Activated CD4-positive, alpha-beta T cell treated with anti-CD3 and anti-CD28 coated beads, Interleukin-2, Interleukin-6, amounts not matched to agents 100 ng/mL and 50 ng/mL, durations not matched to agents 16 hours and 8 hours (primary cell): ENCODE measurements at regions not wholly inside any gene's neighbourhood (a gene's known extent, or its start where the extent isn't known, plus 50 kb on each side); places are given as distances from the start of the nearest gene placed in this dataset.
"Not testable (repeated sequence)": the region's sequence is repeated elsewhere in the genome, so short reads cannot be mapped to it uniquely, and the experiment has no call there.

Experiments
- DNase-seq: peaks from one replicate; pipeline ENCODE4 v3.0.0-alpha.2; 2020

DNA sequence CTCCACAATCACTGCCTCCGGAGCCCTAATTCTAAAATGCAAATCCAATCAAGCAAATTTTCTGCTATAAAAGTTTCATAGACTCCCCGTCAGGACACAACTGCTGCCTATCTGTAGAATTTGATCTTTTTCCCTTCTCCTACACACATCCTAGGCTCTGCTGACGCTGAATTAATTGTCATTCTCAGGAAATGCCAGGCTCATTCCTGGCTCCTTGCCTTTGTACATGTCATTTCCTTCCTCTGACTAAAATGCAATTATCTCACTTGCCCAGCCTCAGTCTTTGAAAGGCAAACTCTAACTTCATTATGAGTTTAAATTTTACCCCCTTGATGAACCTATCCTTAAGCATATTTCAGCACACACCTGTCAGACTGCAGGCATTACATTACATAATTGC lies 844.9 kb upstream of the CRIM1 start:
- no peak for DNase-seq

DNA sequence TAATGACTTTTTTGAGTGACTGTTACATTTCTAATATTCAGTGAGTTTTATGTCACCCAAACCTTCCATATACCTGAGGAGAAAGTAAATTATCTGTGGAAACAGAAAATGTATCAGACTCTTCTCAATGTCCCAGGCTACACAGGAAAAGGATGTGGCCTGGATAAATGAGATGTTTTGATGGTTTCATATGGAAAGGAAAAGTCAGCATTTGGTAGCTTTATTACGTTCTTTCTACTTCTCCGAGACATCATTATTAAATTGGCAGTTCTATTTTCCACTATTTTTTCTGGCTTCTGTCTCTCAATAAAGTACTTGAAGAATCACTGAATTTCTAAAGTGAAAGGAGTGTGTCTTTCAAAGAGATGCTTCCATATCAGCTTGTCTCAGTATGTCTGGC lies 847.0 kb upstream of the CRIM1 start:
- DNase-seq = no peak

- DNase-seq = no peak
Observed at GRCh38 chr2:35504419-35504818, 851.2 kb upstream of the CRIM1 start.

- no peak for DNase-seq
Observed at GRCh38 chr2:35503738-35504199, 851.8 kb upstream of the CRIM1 start.

DNA sequence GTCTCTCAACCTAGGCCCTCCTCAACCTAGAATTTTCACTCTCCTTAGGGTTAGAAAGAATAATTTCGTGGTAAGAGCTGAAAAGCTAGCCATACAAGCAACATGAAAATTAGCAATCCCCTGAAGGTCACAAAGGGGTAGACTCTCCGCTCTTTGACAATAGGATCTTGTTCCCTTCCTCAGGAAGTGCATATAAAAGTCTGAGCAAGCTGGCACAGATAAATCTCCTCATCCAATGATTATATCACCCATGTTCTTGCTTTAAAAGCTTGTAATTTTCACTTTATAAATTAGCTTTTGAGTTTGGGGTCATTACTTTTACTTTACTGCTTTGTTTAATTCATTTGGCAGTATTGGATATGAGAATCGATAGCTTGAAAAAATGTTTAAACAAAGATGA lies 852.3 kb upstream of the CRIM1 start:
- no peak for DNase-seq

- no peak for DNase-seq
Observed at GRCh38 chr2:35501076-35501475, 854.5 kb upstream of the CRIM1 start.

DNA sequence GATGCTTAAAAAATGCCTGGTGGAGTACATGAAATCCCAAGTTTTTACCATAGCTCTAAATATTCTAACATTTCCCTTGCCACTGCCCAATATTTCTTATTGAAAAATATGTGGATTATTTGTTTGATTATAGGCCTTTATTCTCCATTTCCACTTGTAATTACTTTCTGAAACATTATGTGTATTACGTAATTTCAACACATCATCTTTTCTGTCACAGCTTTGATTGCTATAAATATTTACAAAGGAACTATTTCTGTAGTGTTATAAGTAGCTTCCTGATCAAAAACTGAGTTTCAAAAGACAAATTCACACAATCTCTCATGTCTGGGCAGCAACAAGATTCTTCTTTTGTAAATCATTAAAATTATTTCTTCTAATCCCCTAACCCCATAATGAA lies 859.6 kb upstream of the CRIM1 start:
- no peak for DNase-seq

- no peak for DNase-seq
Observed at GRCh38 chr2:35495182-35495581, 860.4 kb upstream of the CRIM1 start.

DNA sequence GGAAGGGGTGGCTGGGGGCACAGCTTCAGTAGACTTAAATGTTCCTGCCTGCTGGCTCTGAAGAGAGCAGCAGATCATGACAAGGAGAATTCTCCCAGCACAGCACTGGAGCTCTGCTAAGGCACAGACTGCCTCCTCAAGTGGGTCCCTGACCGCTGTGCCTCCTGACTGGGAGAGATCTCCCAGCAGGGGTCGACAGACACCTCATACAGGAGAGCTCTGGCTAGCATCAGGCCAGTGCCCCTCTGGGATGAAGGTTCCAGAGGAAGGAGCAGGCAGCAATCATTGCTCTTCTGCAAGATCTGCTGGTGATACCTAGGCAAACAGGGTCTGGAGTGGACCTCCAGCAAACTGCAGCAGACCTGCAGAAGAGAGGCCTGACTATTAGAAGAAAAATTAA lies 877.5 kb upstream of the CRIM1 start:
- DNase-seq = not testable (repeated sequence)

DNA sequence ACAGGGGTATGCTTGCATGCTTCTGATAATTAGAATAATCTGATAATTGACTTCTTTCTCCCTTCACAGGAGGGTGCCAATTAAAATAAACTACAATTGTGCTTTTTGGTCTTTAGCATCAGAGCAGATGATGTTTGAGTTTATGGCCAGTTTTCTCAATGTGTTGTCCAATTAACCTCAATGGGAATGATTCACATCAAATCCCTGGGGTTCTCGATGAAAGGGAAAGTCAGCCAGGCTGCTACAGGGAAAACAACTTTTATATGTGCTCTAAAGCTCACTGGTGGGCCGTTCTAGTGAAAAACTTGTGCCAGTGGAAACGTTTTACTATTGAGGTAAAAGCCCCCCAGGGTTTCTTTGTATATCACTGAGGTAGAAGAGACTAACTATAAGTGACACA lies 887.3 kb upstream of the CRIM1 start:
- DNase-seq = no peak

DNA sequence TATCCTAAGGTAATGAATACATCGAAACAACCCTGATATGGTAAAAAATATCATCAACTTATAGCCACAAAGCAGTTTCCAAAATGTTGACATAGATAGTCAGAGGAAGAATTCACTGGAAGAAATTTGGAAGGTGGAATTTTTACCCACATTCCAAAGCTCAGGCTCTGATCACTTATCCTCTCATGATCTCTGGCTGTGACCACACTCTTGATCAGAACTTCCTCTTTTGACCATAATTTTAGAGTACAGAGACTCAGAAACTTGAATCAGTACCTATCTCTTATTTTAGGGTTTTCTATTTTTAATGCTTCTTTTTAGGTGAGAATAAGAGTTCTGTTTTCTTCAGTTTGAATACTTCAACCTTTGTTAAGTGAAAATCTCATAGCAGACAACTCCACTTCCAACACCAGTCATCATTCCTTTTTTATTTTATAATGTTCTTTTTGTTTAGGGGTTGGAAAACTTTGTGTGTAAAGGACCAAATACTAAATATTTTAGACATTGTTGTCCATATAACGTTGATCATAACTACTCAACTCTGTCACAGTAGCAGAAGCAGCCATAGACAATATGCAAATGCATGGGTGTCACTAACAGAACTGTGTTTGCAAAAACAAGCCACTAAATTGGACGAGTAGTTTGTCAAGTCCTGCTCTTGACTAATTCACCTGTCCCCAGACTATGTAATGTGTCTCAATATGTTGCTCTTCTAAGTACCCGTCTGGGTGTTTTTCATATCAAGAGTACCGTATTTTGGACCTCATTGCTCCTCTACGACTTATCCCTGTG lies 891.6 kb upstream of the CRIM1 start:
- no peak for DNase-seq

GRCh38 chr2:35462226-35462998 lies 893.2 kb upstream of the CRIM1 start:
- no peak for DNase-seq

DNA sequence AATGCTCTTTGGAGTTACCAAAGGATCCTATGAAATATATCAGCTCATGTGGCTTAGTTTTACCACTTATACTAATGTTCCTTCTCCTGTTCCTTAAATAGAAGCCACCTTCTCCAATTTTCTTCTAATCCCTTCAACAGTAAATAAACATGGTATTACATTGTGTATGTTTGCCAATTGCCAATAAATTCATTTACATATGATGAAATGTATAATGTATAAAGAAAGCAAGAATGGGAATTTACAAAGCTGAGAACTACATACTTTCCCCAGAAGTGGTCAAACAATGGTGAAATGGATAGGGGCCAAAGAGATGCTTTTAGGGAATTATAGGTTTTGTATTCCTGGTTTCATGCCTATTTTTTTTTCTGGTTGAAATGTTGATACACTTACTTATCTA lies 894.2 kb upstream of the CRIM1 start:
- DNase-seq = no peak

- no peak for DNase-seq
Observed at GRCh38 chr2:35454966-35455638, 900.5 kb upstream of the CRIM1 start.

DNA sequence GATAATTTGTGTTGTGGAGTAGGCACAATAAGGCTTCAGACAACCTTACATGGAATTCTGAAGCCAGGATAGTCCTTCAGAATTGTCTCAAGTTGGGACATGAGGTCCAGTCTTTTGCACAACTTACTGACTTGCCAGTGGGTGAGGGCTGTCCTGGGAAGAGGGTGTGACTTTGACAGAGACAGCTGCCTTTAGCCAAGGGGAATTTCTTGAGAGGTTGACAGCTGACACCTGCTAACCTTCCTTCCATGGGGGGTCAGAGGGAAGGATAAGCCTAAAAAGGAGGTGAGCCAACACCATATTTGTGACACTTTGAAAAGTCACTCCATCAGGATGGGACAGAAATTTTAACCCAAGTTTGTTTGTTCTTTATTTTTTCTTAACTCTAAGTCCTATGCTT lies 907.8 kb upstream of the CRIM1 start:
- DNase-seq = no peak

- DNase-seq = no peak
Observed at GRCh38 chr2:35447215-35447614, 908.4 kb upstream of the CRIM1 start.

DNA sequence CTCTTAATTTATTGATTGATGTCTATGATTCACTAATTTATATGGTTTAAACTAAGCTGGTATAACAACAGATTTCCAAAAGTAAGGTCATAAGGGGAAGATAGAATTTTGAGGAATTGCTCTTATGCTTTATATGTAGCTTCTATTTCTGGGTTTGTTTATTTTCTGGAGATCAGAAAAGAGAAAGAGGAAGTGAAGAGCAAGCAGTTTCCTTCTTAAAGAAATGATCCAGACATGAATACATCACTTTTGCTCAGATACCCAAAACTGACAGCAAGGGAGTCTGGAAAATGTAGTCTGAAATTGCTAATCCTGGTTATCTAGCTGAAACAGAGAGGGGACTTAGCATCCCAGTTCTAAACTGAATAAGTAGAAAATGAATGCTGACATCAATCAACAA lies 912.5 kb upstream of the CRIM1 start:
- no peak for DNase-seq

DNA sequence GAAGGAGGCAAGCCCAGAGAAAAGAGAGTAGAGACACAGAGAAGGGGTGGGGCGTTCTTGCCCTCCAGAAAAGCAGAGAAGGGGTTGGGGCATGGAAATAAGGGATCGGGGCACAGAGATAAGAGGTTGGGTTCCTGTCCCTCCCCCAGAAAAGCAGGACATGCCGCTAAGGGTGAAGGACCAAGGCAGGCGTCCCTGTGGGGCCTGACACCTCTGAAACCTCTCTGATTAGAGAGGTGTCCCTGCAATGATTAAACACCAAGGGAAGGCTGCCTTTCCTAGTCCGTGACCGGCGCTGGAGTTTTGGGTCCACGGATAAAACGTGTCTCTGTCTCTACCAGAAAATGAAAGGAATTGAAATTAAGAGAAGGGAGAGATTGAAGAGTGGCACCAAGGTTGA lies 914.0 kb upstream of the CRIM1 start:
- not testable (repeated sequence) for DNase-seq

- not testable (repeated sequence) for DNase-seq
Observed at GRCh38 chr2:35440308-35440707, 915.3 kb upstream of the CRIM1 start.

DNA sequence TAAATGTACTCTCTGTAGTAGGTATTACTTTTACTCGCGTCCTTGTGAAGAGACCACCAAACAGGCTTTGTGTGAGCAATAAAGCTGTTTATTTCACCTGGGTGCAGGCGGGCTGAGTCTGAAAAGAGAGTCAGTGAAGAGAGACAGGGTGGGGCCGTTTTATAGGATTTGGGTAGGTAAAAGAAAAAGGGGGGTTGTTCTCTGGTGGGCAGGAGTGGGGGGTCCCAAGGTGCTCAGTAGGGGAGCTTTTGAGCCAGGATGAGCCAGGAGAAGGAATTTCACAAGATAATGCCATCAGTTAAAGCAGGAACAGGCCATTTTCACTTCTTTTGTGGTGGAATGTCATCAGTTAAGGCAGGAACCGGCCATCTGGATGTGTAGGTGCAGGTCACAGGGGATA lies 918.7 kb upstream of the CRIM1 start:
- DNase-seq = not testable (repeated sequence)

DNA sequence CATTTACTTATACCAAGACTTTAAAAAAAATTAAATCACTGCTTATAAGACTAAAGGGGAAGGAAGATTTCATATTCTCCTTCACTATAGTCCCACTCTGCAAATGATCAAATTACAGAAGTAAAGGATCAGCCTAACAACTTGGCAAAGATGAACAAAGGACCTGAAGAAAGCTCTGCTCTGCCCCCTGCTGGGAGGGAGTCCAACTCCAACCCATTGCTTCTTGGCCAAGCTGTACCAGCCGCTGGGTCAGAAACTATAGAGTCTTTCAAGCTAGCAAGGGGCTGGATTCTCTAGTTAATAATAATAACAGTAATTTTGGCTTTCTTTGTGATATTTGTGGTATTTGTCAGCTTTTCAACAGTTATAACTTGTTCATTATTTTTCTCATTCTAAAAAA lies 927.0 kb upstream of the CRIM1 start:
- DNase-seq = peak; percentile 39

DNA sequence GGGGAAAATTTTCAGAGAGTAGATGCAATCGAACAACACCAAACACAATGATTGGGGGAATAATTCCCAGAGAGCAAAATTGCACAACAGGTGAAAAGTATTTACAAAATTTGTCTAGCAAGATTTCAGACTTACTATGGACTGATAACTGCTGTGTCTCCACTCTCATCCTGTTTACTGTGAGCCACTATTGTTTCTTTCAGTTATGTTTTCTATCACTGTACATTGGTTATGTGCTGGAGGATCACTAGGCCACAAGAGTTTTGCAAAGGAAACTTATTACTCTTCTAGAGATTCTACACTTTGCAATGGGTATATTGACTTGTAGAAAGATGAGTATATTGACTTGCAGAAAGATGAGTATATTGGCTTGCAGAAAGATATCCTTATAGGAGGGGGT lies 934.1 kb upstream of the CRIM1 start:
- DNase-seq = no peak

DNA sequence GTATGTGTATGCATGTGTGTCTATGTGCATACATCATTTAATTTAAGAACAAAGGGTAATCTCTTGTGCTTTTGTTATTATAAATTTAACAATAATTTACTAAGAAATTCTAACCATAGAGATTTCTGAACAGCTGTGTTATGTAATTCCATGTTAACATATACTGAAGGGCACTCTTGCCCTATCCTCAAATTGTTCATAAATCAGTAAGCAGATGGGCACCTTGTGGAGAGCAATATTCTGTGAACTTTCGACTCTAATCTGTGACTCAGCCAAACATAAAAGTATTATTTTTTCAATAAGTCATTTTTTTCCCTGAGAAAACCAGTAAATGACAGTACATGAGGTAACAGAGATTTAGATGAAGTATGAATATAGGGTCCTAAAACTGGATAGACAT lies 938.3 kb upstream of the CRIM1 start:
- no peak for DNase-seq
